NB4 (cell line): ENCODE measurements at regions not wholly inside any gene's neighbourhood (a gene's known extent, or its start where the extent isn't known, plus 50 kb on each side); places are given as distances from the start of the nearest gene placed in this dataset.

ENCODE experiments used
- DNase-seq: peaks from one replicate; pipeline ENCODE4 v3.0.0; 2010; ENCODE audit warnings: low read depth
- H3K4me3 ChIP-seq: one replicate; pipeline ENCODE4 v1.5.1; 2011; ENCODE audit warnings: mild to moderate bottlenecking, low read depth, low read length, moderate library complexity
- MYC ChIP-seq: IDR thresholded peaks from 2 replicates; pipeline ENCODE4 v1.6.1; 2011; ENCODE audit warnings: low read depth, low read length
- POLR2A ChIP-seq: IDR thresholded peaks from 2 replicates; pipeline ENCODE4 v1.6.1; 2011; ENCODE audit warnings: mild to moderate bottlenecking; ENCODE audit not compliant: insufficient read length; ENCODE audit errors: extremely low read depth
- TF ChIP-seq, protein P1 (sequence below): IDR thresholded peaks from one replicate; pipeline ENCODE4 v1.5.1; 2012; ENCODE audit warnings: low read depth, low read length
- TF ChIP-seq, protein P2 (sequence below): IDR thresholded peaks from 2 replicates; pipeline ENCODE4 v1.6.1; 2011; ENCODE audit warnings: low read depth, low read length

DNA sequence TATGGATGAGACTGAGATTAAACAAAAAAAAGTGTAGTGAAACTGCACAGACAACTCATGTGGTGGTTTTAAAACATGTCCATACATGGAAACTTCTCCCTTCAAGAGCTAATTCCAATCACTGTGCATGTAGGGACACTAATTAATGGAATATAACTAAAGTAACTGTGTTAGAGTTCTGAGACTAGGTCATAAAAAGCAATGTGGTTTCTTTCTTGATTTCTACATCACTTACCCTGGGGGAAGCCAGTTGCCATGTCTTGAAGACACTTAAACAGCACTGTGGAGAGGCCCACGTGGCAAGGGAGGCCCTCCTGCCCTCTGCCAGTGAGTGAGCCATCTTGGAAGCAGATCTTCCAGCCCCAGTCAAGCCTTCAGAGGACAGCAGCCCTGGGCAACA, 118.2 kb upstream of the DST start:
- TF ChIP-seq POLR2A (no peak), MYC (no peak)
- TF ChIP-seq, protein P1, sequence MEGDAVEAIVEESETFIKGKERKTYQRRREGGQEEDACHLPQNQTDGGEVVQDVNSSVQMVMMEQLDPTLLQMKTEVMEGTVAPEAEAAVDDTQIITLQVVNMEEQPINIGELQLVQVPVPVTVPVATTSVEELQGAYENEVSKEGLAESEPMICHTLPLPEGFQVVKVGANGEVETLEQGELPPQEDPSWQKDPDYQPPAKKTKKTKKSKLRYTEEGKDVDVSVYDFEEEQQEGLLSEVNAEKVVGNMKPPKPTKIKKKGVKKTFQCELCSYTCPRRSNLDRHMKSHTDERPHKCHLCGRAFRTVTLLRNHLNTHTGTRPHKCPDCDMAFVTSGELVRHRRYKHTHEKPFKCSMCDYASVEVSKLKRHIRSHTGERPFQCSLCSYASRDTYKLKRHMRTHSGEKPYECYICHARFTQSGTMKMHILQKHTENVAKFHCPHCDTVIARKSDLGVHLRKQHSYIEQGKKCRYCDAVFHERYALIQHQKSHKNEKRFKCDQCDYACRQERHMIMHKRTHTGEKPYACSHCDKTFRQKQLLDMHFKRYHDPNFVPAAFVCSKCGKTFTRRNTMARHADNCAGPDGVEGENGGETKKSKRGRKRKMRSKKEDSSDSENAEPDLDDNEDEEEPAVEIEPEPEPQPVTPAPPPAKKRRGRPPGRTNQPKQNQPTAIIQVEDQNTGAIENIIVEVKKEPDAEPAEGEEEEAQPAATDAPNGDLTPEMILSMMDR: no peak
- TF ChIP-seq, protein P2, sequence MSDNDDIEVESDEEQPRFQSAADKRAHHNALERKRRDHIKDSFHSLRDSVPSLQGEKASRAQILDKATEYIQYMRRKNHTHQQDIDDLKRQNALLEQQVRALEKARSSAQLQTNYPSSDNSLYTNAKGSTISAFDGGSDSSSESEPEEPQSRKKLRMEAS: no peak
- peak; percentile 21 for DNase-seq
- H3K4me3 ChIP-seq: no peak overlapping the region

DNA sequence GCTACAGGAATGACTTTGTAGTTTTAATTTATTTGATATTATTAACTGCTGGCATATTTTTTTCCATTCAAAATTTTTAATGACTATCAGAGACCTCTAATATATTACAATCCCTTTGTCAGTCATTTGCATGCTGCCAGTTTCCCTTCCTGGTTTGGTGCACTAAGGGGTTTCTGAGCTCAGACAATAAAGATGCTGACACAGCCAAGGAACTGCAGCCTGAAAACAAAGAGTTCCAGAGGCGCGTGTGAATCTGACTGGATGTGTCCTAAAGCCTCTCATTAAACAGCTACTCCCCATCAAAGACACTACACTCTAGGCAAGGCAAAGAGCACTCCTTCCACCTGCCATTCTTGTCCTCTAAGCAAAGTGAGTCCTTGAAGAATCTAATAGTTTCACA, 116.8 kb upstream of the DST start:
- no peak for DNase-seq
- no peak for TF ChIP-seq MYC
- no peak for TF ChIP-seq POLR2A
- TF ChIP-seq, protein P2: no peak
- TF ChIP-seq, protein P1: no peak
- no peak overlapping the region for H3K4me3 ChIP-seq

DNA sequence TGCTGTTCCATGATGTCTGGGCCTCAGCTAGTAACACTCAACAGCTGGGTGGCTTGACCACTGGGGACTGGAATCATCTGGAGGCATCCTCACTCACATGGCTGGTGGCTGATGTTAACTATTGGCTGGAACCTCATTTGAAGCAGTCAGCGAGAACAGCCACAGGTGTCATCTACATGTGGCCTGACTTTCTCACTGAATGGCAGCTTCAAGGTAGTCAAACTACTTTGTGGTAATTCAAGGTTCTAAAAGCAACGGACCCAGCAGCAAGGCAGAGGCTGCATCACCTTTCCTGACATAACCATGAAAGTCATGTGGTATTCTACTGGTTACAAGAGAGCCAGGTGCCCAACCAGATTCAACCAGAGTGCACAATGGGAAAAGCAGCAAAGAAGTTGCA, 115.9 kb upstream of the DST start:
- DNase-seq: no peak
- no peak overlapping the region for H3K4me3 ChIP-seq
- TF ChIP-seq, protein P2: no peak
- TF ChIP-seq, protein P1: no peak

DNA sequence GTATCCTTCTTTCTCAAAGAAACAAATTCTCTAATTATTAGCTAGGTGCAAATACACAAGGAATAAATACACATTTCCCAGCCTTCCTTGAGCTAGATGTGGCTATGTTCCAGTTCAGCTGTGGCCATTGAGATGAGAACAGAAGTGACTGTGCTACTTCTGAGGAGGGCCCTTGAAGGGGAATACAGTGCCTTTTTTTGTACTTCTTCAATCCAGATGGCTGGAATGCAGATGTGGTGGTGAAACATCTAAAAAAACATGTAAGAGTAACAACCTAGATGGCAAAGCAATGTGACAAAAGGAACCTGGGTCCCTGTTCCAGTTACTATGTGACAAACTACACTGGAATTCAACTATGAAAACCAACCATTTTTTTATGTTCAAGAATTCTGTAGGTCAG, 115.4 kb upstream of the DST start:
- no peak for DNase-seq
- TF ChIP-seq MYC (no peak), POLR2A (no peak)
- TF ChIP-seq, protein P2: no peak
- TF ChIP-seq, protein P1: no peak
- H3K4me3 ChIP-seq: no peak overlapping the region

DNA sequence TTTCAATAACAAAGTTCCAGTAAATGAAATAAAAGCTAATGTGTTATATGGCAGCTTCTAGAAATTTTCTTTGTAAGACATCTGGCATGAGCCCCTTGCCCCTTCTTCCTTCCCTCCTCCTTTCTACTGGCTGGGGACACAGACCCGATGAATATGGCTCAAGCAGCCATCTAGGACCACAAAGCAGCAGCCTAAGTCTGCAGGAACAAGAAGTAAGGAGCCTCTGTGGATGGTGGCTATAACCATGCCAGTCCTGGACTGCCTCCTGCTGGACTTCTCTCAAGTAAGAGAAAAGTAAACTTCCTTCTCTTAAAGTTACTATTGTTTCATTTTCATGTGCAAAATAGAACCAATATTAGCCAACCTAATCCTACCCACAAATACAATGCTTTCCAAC, 114.9 kb upstream of the DST start:
- H3K4me3 ChIP-seq: no peak overlapping the region
- DNase-seq: peak; percentile 51
- no peak for TF ChIP-seq POLR2A
- TF ChIP-seq, protein P2: no peak
- no peak for TF ChIP-seq MYC
- TF ChIP-seq, protein P1: no peak
